H1 (cell line): ENCODE measurements at regions not wholly inside any gene's neighbourhood (a gene's known extent, or its start where the extent isn't known, plus 50 kb on each side); places are given as distances from the start of the nearest gene placed in this dataset.

Experiments
- CTCF ChIA-PET: fragments of 300-600 bp; sonication (Branson Sonifier 250); formaldehyde crosslinking; loops from one replicate; lab custom pipeline; 2021; ENCODE audit not compliant: partially characterized antibody; lab: Charles Lee
- POLR2A ChIA-PET: fragments of 300-600 bp; sonication (Branson Sonifier 250); formaldehyde crosslinking; loops from one replicate; lab custom pipeline; 2021; ENCODE audit warnings: inconsistent platforms; ENCODE audit not compliant: partially characterized antibody; lab: Charles Lee
- DNase-seq, 2 experiments: peaks; one replicate each; pipeline versions ENCODE4 v3.0.0 to v3.0.0-alpha.2; 2010 to 2022; ENCODE audit warnings: low spot score in 2 of 2, low read depth in 1 of 2, mixed read lengths in 1 of 2
- FAIRE-seq: peaks from 2 replicates; lab custom pipeline; 2011; peaks lifted over from hg19 to GRCh38; lab: Jason Lieb, UNC
- H2AFZ ChIP-seq: 2 replicates; pipeline ENCODE4 v1.8.1; 2012; ENCODE audit warnings: low read length, inconsistent platforms
- H2AK5ac ChIP-seq: 2 replicates; pipeline ENCODE4 v1.6.1; 2013; ENCODE audit warnings: low read depth, low read length
- H2BK120ac ChIP-seq: replicated peaks from 2 replicates; pipeline ENCODE3; 2013; ENCODE audit warnings: low read depth, low read length, inconsistent platforms
- H2BK12ac ChIP-seq: 2 replicates; pipeline ENCODE4 v1.6.1; 2013; ENCODE audit warnings: low read depth, low read length
- H2BK15ac ChIP-seq: 2 replicates; pipeline ENCODE4 v1.6.1; 2013; ENCODE audit warnings: low read length
- H2BK20ac ChIP-seq: 2 replicates; pipeline ENCODE4 v1.6.1; 2013; ENCODE audit warnings: low read length
- H2BK5ac ChIP-seq: 2 replicates; pipeline ENCODE4 v1.6.1; 2013; ENCODE audit warnings: low read depth, low read length
- H3K14ac ChIP-seq: 2 replicates; pipeline ENCODE4 v1.6.1; 2013; ENCODE audit warnings: inconsistent platforms; ENCODE audit not compliant: insufficient read length
- H3K18ac ChIP-seq: 2 replicates; pipeline ENCODE4 v1.6.1; 2013; ENCODE audit warnings: low read length; ENCODE audit errors: extremely low read depth
- H3K23ac ChIP-seq: 2 replicates; pipeline ENCODE4 v1.6.1; 2013; ENCODE audit warnings: inconsistent platforms; ENCODE audit not compliant: insufficient read length
- H3K23me2 ChIP-seq: 2 replicates; pipeline ENCODE4 v1.6.1; 2013; ENCODE audit warnings: low read depth, low read length
- H3K27ac ChIP-seq: 2 replicates; pipeline ENCODE4 v1.6.1; 2011; ENCODE audit warnings: low read depth, low read length, inconsistent platforms
- H3K27me3 ChIP-seq, 4 experiments: replicated peaks in 1 of 4; 1 replicate in 1 of 4; 2 replicates in 3 of 4; pipeline versions ENCODE4 v1.6.1 to v1.8.1; 2011 to 2013; ENCODE audit warnings: low read length in 3 of 4, mild to moderate bottlenecking in 3 of 4, inconsistent platforms in 2 of 4, mixed read lengths in 2 of 4, moderate library complexity in 1 of 4; ENCODE audit not compliant: control insufficient read depth in 3 of 4, insufficient read depth in 3 of 4; ENCODE audit errors: extremely low read depth in 1 of 4
- H3K36me3 ChIP-seq, 4 experiments: 2 replicates each; pipeline versions ENCODE4 v1.6.1 to v1.8.1; 2011 to 2013; ENCODE audit warnings: mild to moderate bottlenecking in 4 of 4, low read length in 3 of 4, moderate library complexity in 2 of 4, control low read depth in 1 of 4, inconsistent platforms in 1 of 4; ENCODE audit not compliant: insufficient read depth in 4 of 4, control insufficient read depth in 2 of 4
- H3K4ac ChIP-seq: replicated peaks from 2 replicates; pipeline ENCODE3; 2013; ENCODE audit warnings: low read length, low read depth, mixed read lengths, inconsistent platforms; ENCODE audit not compliant: insufficient read length
- H3K4me1 ChIP-seq, 4 experiments: replicated peaks in 1 of 4; 1 replicate in 1 of 4; 2 replicates in 3 of 4; pipeline versions ENCODE4 v1.6.1 to v1.8.1; 2011 to 2013; ENCODE audit warnings: low read length in 3 of 4, inconsistent platforms in 2 of 4, mixed read lengths in 1 of 4; ENCODE audit not compliant: insufficient read depth in 4 of 4, control insufficient read depth in 3 of 4
- H3K4me2 ChIP-seq, 2 experiments: 2 replicates each; pipeline versions ENCODE4 v1.6.1 to v1.8.1; 2011 to 2013; ENCODE audit warnings: low read depth in 2 of 2, low read length in 2 of 2, control low read depth in 1 of 2, inconsistent platforms in 1 of 2, mild to moderate bottlenecking in 1 of 2; ENCODE audit not compliant: insufficient read depth in 1 of 2
- H3K4me3 ChIP-seq, 4 experiments: fragments of 200-600, 300-600 bp in 1 of 4; sonication (generic), shearing (Covaris generic), sonication (Bioruptor Twin) in 1 of 4; 2 replicates each; pipeline versions ENCODE4 v1.5.1 to v1.8.1; 2011 to 2016; ENCODE audit warnings: low read length in 4 of 4, low read depth in 3 of 4, control low read depth in 2 of 4, inconsistent platforms in 2 of 4, mild to moderate bottlenecking in 2 of 4, mixed read lengths in 1 of 4, moderate library complexity in 1 of 4; ENCODE audit not compliant: insufficient read depth in 2 of 4; ENCODE audit errors: extremely low read depth in 1 of 4
- H3K56ac ChIP-seq: replicated peaks from 2 replicates; pipeline ENCODE3; 2013; ENCODE audit warnings: low read depth, mild to moderate bottlenecking, mixed read lengths, low read length, inconsistent platforms; ENCODE audit not compliant: insufficient read length
- H3K79me1 ChIP-seq: 2 replicates; pipeline ENCODE4 v1.6.1; 2013; ENCODE audit warnings: low read depth, low read length, control low read depth
- H3K79me2 ChIP-seq, 2 experiments: 2 replicates each; pipeline versions ENCODE4 v1.6.1 to v1.8.1; 2012 to 2013; ENCODE audit warnings: low read length in 2 of 2, mild to moderate bottlenecking in 2 of 2, inconsistent platforms in 1 of 2; ENCODE audit not compliant: insufficient read depth in 2 of 2, control insufficient read depth in 1 of 2
- H3K9ac ChIP-seq, 4 experiments: replicated peaks in 1 of 4; 1 replicate in 1 of 4; 2 replicates in 3 of 4; pipeline versions ENCODE4 v1.6.1 to v1.8.1; 2011 to 2013; ENCODE audit warnings: low read depth in 3 of 4, low read length in 3 of 4, control low read depth in 2 of 4, mild to moderate bottlenecking in 2 of 4, moderate library complexity in 2 of 4, inconsistent platforms in 1 of 4; ENCODE audit errors: extremely low read depth in 1 of 4
- H3K9me3 ChIP-seq, 2 experiments: 2 replicates each; pipeline versions ENCODE4 v1.6.1 to v1.8.1; 2012 to 2013; ENCODE audit warnings: mild to moderate bottlenecking in 2 of 2, moderate library complexity in 2 of 2, control low read depth in 1 of 2, inconsistent platforms in 1 of 2, low read depth in 1 of 2, low read length in 1 of 2, mixed read lengths in 1 of 2; ENCODE audit not compliant: insufficient read depth in 2 of 2
- H4K20me1 ChIP-seq, 2 experiments: replicated peaks in 1 of 2; 2 replicates each; pipeline versions ENCODE3 to v1.8.1; 2011 to 2013; ENCODE audit warnings: inconsistent platforms in 2 of 2, low read length in 2 of 2, mild to moderate bottlenecking in 1 of 2; ENCODE audit not compliant: insufficient read depth in 2 of 2, control insufficient read depth in 1 of 2
- H4K5ac ChIP-seq: 2 replicates; pipeline ENCODE4 v1.6.1; 2013; ENCODE audit warnings: low read length, low read depth, mixed read lengths, inconsistent platforms; ENCODE audit not compliant: insufficient read length
- H4K8ac ChIP-seq: 2 replicates; pipeline ENCODE4 v1.8.0; 2013; ENCODE audit warnings: mild to moderate bottlenecking, moderate library complexity, low read length, inconsistent platforms; ENCODE audit not compliant: insufficient read depth; ENCODE audit errors: extremely low read depth
- H4K91ac ChIP-seq: replicated peaks from 2 replicates; pipeline ENCODE3; 2013; ENCODE audit warnings: low read length, mixed read lengths, inconsistent platforms; ENCODE audit not compliant: insufficient read length
- KDM5A ChIP-seq: fragments of 200-600 bp; IDR thresholded peaks from 2 replicates; pipeline ENCODE4 v1.7.1; 2012; ENCODE audit warnings: mild to moderate bottlenecking, low read length, inconsistent platforms, mixed read lengths
- POLR2AphosphoS5 ChIP-seq: IDR thresholded peaks from 2 replicates; pipeline ENCODE4 v1.6.1; 2011; ENCODE audit warnings: low read depth, low read length
- SP1 ChIP-seq: IDR thresholded peaks from 2 replicates; pipeline ENCODE4 v1.6.1; 2011; ENCODE audit warnings: low read depth, low read length
- SRF ChIP-seq: IDR thresholded peaks from 2 replicates; pipeline ENCODE4 v1.6.1; 2011; ENCODE audit warnings: mild to moderate bottlenecking, low read depth, low read length, moderate library complexity
- WGBS, 2 experiments: shearing (Covaris generic) in 1 of 2; methylation state at CpG; one replicate each; pipeline versions ENCODE4 v1.1.6 to v1.1.7; 2013 to 2015; ENCODE audit warnings: low lambda C conversion rate in 2 of 2, mixed read lengths in 2 of 2, inconsistent platforms in 1 of 2, low coverage in 1 of 2, missing lambda C conversion rate in 1 of 2; ENCODE audit not compliant: insufficient replicate concordance in 2 of 2, insufficient coverage in 1 of 2, insufficient read length in 1 of 2; ENCODE audit errors: extremely low coverage in 1 of 2, missing lambda C conversion rate in 1 of 2; 5-methylcytosine and 5-hydroxymethylcytosine counted together

DNA sequence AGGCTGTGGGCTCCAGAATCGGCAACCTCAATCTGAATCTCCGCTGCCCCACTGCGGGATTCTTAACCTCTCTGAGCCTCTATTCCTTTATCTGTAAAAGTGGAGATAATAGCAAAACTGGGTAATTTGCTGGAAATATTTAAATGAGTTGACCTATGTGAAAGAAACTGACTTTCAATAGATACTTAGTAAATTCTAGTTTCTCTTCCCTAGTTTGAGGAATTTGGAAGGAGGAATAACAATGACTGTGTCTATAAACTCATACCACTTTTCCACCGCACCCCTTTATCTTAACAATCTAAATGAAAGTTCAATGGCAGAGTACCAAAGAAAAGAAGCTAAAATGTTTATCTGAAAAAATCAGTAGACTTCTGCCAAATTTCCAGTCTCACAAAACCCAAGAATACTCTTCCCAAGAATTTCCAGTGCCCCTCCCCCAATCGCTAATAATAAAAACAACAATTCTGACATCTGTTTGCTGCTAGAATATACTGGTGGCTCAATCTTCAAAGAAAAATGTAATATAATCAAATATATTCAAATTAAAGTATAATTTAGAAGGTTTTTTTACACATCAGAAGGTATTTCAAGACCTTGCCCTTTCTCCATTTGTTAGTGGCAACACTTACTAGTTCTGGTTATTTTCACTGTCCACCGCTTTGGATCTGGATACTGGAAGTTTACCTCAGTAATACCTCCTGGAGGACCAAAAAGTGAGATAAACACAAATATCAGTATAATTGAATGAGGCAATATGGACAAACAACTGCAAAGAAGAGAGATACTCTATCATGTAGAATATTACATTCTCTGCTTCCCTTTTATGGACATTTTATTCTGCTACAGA, 171.2 kb downstream of the LTN1 start:
- DNase-seq (no peak), FAIRE-seq (no peak)
- Histone ChIP-seq H2BK5ac (no peak overlapping the region), H2BK15ac (no peak overlapping the region), H3K9ac (no peak overlapping the region), H2BK20ac (no peak overlapping the region), H2BK120ac (no peak overlapping the region), H3K4me3 (no peak overlapping the region), H3K4ac (no peak overlapping the region), H3K23me2 (no peaks in the 10 kb centered on the region), H3K9me3 (no peaks in the 10 kb centered on the region), H2AK5ac (no peak overlapping the region), H3K23ac (no peak overlapping the region), H3K79me1 (no peaks in the 10 kb centered on the region), H4K20me1 (no peaks in the 10 kb centered on the region), H3K14ac (no peak overlapping the region), H3K27me3 (peaks cover 0 to 1% (median 0%) of the 10 kb centered on the region in 4 experiments; a peak in 1 of 7 replicates), H2BK12ac (no peak overlapping the region), H4K8ac (no peak overlapping the region), H3K4me2 (no peak overlapping the region), H3K4me1 (0 out of 7 replicates have a peak, but pooled peaks cover 0 to 2% (median 0%) of the 10 kb centered on the region in 4 experiments), H3K79me2 (no peaks in the 10 kb centered on the region), H2AFZ (no peak overlapping the region), H4K91ac (no peak overlapping the region), H3K56ac (no peak overlapping the region), H3K27ac (no peak overlapping the region), H4K5ac (no peak overlapping the region), H3K36me3 (no peaks in the 10 kb centered on the region), H3K18ac (no peak overlapping the region)
- POLR2A ChIA-PET, result no interaction called here
- 86% methylated on average over 6 of the region's 6 CpGs; no CpG with 5 or more reads in 1 of the 2 experiments for WGBS, 2 experiments
- CTCF ChIA-PET, result no interaction called here
- no peak for TF ChIP-seq SRF
- TF ChIP-seq SP1, result no peak
- no peak for TF ChIP-seq POLR2AphosphoS5
- no peak for TF ChIP-seq KDM5A
